ENCODE measurements at regions not wholly inside any gene's neighbourhood (a gene's known extent, or its start where the extent isn't known, plus 50 kb on each side); places are given as distances from the start of the nearest gene placed in this dataset.
"Not testable (repeated sequence)": the region's sequence is repeated elsewhere in the genome, so short reads cannot be mapped to it uniquely, and the experiment has no call there.

DNA sequence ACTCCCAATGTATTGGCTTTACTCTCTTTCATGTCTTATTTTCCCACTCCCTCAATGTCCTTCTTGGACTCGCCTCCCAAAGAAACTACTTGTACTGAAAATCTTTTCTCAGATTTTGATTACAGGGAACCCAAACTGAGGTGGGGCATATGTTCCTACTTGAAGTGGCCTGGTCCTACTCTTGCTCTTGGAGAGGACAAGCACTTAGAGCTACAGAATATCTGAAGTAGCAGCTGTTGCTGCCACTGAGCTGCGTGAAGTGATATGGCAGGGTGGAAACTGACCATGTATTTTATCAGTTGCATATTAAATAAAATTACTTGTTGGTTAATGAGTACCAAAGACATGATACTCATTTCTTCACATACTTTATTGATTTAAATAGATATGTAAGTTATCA, 129.5 kb downstream of the TSEN15 start:
- Mint-ChIP-seq H3K27ac (no peak overlapping the region), H3K4me3 (ENCODE audit: low read depth) (no peak overlapping the region), H3K9me3 (ENCODE audit: low read depth) (peaks cover 4% of the 10 kb centered on the region), H3K27me3 (peaks cover 4% of the 10 kb centered on the region), H3K4me1 (ENCODE audit: low read depth) (peaks cover 2% of the 10 kb centered on the region), H3K36me3 (ENCODE audit: insufficient read depth) (no peaks in the 10 kb centered on the region)
- TF ChIP-seq, protein P1, sequence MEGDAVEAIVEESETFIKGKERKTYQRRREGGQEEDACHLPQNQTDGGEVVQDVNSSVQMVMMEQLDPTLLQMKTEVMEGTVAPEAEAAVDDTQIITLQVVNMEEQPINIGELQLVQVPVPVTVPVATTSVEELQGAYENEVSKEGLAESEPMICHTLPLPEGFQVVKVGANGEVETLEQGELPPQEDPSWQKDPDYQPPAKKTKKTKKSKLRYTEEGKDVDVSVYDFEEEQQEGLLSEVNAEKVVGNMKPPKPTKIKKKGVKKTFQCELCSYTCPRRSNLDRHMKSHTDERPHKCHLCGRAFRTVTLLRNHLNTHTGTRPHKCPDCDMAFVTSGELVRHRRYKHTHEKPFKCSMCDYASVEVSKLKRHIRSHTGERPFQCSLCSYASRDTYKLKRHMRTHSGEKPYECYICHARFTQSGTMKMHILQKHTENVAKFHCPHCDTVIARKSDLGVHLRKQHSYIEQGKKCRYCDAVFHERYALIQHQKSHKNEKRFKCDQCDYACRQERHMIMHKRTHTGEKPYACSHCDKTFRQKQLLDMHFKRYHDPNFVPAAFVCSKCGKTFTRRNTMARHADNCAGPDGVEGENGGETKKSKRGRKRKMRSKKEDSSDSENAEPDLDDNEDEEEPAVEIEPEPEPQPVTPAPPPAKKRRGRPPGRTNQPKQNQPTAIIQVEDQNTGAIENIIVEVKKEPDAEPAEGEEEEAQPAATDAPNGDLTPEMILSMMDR (IDR thresholded peaks at IDR 0.05; ENCODE audit: unreplicated experiment), result no peak
- no peak for DNase-seq (ENCODE audit: low spot score, unreplicated experiment)

GRCh38 chr1:184183919-184184318, 132.4 kb downstream of the TSEN15 start:
- Mint-ChIP-seq H3K27me3 (peaks cover 8% of the 10 kb centered on the region), H3K4me3 (ENCODE audit: low read depth) (no peak overlapping the region), H3K4me1 (ENCODE audit: low read depth) (peaks cover 2% of the 10 kb centered on the region), H3K36me3 (ENCODE audit: insufficient read depth) (no peaks in the 10 kb centered on the region), H3K27ac (no peak overlapping the region), H3K9me3 (ENCODE audit: low read depth) (peaks cover 4% of the 10 kb centered on the region)
- TF ChIP-seq, protein P1 (IDR thresholded peaks at IDR 0.05; ENCODE audit: unreplicated experiment), result no peak
- no peak for DNase-seq (ENCODE audit: low spot score, unreplicated experiment)

GRCh38 chr1:184184614-184185013, 133.1 kb downstream of the TSEN15 start:
- H3K27me3 Mint-ChIP-seq, result peaks cover 12% of the 10 kb centered on the region
- H3K27ac Mint-ChIP-seq; H3K9me3 Mint-ChIP-seq (ENCODE audit: low read depth); H3K36me3 Mint-ChIP-seq (ENCODE audit: insufficient read depth); H3K4me3 Mint-ChIP-seq (ENCODE audit: low read depth); DNase-seq (ENCODE audit: low spot score, unreplicated experiment); H3K4me1 Mint-ChIP-seq (ENCODE audit: low read depth): not testable (repeated sequence)

GRCh38 chr1:184185347-184185746, 133.8 kb downstream of the TSEN15 start:
- H3K36me3 Mint-ChIP-seq (ENCODE audit: insufficient read depth), result no peaks in the 10 kb centered on the region
- peaks cover 3% of the 10 kb centered on the region for H3K4me1 Mint-ChIP-seq (ENCODE audit: low read depth)
- TF ChIP-seq, protein P1 (IDR thresholded peaks at IDR 0.05; ENCODE audit: unreplicated experiment), result no peak
- H3K27ac Mint-ChIP-seq, result no peak overlapping the region
- DNase-seq (ENCODE audit: low spot score, unreplicated experiment), result no peak
- H3K4me3 Mint-ChIP-seq (ENCODE audit: low read depth), result no peak overlapping the region
- peaks cover 16% of the 10 kb centered on the region for H3K27me3 Mint-ChIP-seq
- peaks cover 4% of the 10 kb centered on the region for H3K9me3 Mint-ChIP-seq (ENCODE audit: low read depth)

DNA sequence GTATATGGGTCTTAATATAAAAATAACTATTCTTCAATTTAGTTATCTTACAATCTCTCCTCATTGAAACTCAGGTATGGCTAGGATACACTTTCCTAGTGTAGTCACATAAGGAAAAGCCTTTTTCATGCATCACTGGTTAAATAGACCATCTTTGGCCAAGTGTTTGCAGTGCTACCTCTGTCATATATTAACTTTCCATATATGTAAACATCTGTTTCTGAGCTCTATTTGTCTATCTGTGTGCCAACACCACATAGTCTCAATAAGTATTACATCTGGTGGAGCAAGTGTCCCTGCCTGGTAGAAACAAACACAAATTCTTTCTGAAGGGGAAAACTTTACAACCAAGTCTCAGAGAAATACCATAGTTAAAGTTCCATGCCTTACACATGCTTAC, 134.6 kb downstream of the TSEN15 start:
- TF ChIP-seq, protein P1 (IDR thresholded peaks at IDR 0.05; ENCODE audit: unreplicated experiment), result no peak
- Mint-ChIP-seq H3K4me1 (ENCODE audit: low read depth) (peaks cover 9% of the 10 kb centered on the region), H3K4me3 (ENCODE audit: low read depth) (no peak overlapping the region), H3K9me3 (ENCODE audit: low read depth) (peaks cover 4% of the 10 kb centered on the region), H3K36me3 (ENCODE audit: insufficient read depth) (no peaks in the 10 kb centered on the region), H3K27ac (no peak overlapping the region), H3K27me3 (peaks cover 23% of the 10 kb centered on the region)
- no peak for DNase-seq (ENCODE audit: low spot score, unreplicated experiment)

- Mint-ChIP-seq H3K36me3 (ENCODE audit: insufficient read depth) (no peaks in the 10 kb centered on the region), H3K9me3 (ENCODE audit: low read depth) (peaks cover 4% of the 10 kb centered on the region), H3K4me1 (ENCODE audit: low read depth) (peaks cover 13% of the 10 kb centered on the region), H3K27ac (no peak overlapping the region), H3K4me3 (ENCODE audit: low read depth) (no peak overlapping the region), H3K27me3 (peaks cover 27% of the 10 kb centered on the region)
- no peak for DNase-seq (ENCODE audit: low spot score, unreplicated experiment)
- TF ChIP-seq, protein P1 (IDR thresholded peaks at IDR 0.05; ENCODE audit: unreplicated experiment), result no peak
Measured at GRCh38 chr1:184187097-184187496, 135.6 kb downstream of the TSEN15 start.

Measured in progenitor cell of endocrine pancreas (in vitro differentiated cells).